Erythroblast (primary cell): ENCODE measurements at regions not wholly inside any gene's neighbourhood (a gene's known extent, or its start where the extent isn't known, plus 50 kb on each side); places are given as distances from the start of the nearest gene placed in this dataset.

Experiments used
- DNase-seq, 2 experiments: peaks; one replicate each; lab custom pipeline; 2025; lab: John Stamatoyannopoulos, UW
- GATA1 ChIP-seq: IDR thresholded peaks from 2 replicates; pipeline ENCODE4 v1.6.1; 2011; ENCODE audit warnings: low read depth, mild to moderate bottlenecking, control low read depth, low read length, moderate library complexity
- POLR2A ChIP-seq: IDR thresholded peaks from 2 replicates; pipeline ENCODE4 v1.6.1; 2011; ENCODE audit warnings: mild to moderate bottlenecking, low read length

GRCh38 chr1:221620437-221621384 is 121.2 kb downstream of the DUSP10 start:
- no peak for TF ChIP-seq GATA1
- TF ChIP-seq POLR2A: no peak

GRCh38 chr1:221621683-221622082 is 120.2 kb downstream of the DUSP10 start:
- DNase-seq: no peak
- TF ChIP-seq GATA1: no peak
- TF ChIP-seq POLR2A: no peak

More at GRCh38 chr1:221620437-221621384, 121.2 kb downstream of the DUSP10 start:
- no peak for DNase-seq

GRCh38 chr1:221622389-221622788 is 119.5 kb downstream of the DUSP10 start:
- no peak for TF ChIP-seq POLR2A
- TF ChIP-seq GATA1: no peak
- no peak for DNase-seq

- no peak for DNase-seq
- TF ChIP-seq GATA1: no peak
- TF ChIP-seq POLR2A: no peak
Observed at GRCh38 chr1:221625026-221625425, 116.9 kb downstream of the DUSP10 start.

GRCh38 chr1:221626041-221626440 is 115.8 kb downstream of the DUSP10 start:
- DNase-seq: no peak
- TF ChIP-seq POLR2A: no peak
- TF ChIP-seq GATA1: no peak

- no peak for TF ChIP-seq POLR2A
- peak in 1 of 2 experiments; percentile 13 for DNase-seq
Observed at GRCh38 chr1:221630236-221630635, 111.7 kb downstream of the DUSP10 start.

- TF ChIP-seq POLR2A (no peak), GATA1 (no peak)
- no peak for DNase-seq
Observed at GRCh38 chr1:221631556-221631955, 110.3 kb downstream of the DUSP10 start.

- peak; percentile 4 to 70 for DNase-seq
- TF ChIP-seq GATA1: no peak
- TF ChIP-seq POLR2A: no peak
Observed at GRCh38 chr1:221632072-221632471, 109.8 kb downstream of the DUSP10 start.

- TF ChIP-seq POLR2A (no peak), GATA1 (no peak)
Observed at GRCh38 chr1:221633841-221634409, 108.0 kb downstream of the DUSP10 start.

GRCh38 chr1:221634606-221635005 is 107.3 kb downstream of the DUSP10 start:
- peak; percentile 7 to 51 for DNase-seq
- no peak for TF ChIP-seq POLR2A
- TF ChIP-seq GATA1: no peak

More at GRCh38 chr1:221633841-221634409, 108.0 kb downstream of the DUSP10 start:
- DNase-seq: peak; percentile 22 to 76

GRCh38 chr1:221635305-221635704 is 106.6 kb downstream of the DUSP10 start:
- peak; percentile 15 to 53 for DNase-seq
- TF ChIP-seq GATA1: no peak
- TF ChIP-seq POLR2A: no peak

GRCh38 chr1:221636096-221636495 is 105.8 kb downstream of the DUSP10 start:
- TF ChIP-seq POLR2A: no peak
- TF ChIP-seq GATA1: no peak
- no peak for DNase-seq

- TF ChIP-seq POLR2A: no peak
- no peak for TF ChIP-seq GATA1
- DNase-seq: no peak
Observed at GRCh38 chr1:221636967-221637366, 104.9 kb downstream of the DUSP10 start.

- no peak for DNase-seq
- TF ChIP-seq GATA1 (no peak), POLR2A (no peak)
Observed at GRCh38 chr1:221637641-221638041, 104.2 kb downstream of the DUSP10 start.
